ENCODE measurements at regions not wholly inside any gene's neighbourhood (a gene's known extent, or its start where the extent isn't known, plus 50 kb on each side); places are given as distances from the start of the nearest gene placed in this dataset.

DNA sequence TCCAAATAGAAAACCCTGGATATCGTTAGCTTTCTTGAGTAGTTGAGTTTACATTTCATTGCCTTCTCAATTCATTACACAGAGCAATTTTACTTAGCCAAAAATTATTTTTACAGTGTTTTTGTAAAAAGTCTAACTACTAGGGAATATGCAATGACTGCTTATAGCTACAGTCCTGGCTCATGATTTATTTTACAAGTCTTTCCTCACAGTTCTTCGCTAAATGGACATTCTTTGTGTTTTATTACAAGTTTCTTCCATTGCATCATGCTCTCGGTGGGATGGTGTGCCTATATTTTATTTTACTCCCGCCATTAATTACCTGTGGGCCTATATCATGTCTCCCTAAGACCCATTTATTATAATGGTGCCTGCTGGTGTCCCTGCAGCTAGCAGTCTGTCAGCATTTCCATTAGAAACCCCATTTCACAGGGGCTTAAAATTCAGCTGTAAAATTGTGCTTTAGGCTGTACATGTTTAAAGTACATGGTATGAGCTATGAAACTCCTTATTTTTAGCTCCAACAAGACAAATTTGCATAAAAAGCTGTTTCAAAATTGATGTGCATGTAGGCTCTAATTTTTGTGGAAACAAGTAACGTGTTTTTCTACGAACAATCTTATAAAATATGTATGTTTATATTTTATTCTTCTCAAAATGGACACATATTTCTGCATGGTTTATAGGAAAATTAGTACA lies 227.4 kb downstream of the SLC7A11 start:
- DNase-seq: no peak

DNA sequence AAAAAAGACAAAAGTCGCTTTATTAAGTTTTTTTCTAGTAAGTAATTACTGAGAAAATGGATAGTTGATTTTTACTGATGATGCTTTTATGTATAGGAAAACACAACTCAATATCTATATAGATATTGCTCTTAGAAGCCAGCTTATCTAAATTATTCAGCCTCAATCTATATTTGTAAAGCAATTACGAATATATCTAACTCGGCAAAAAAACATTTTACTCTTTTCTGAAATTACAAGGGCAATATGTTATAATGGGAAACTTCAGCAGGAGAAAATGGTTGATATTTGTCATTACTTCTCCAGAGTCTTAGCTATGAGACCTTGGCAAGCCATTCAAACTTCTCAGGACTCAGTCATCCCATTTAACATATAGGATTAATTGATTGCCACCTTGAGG lies 228.5 kb downstream of the SLC7A11 start:
- DNase-seq: no peak

DNA sequence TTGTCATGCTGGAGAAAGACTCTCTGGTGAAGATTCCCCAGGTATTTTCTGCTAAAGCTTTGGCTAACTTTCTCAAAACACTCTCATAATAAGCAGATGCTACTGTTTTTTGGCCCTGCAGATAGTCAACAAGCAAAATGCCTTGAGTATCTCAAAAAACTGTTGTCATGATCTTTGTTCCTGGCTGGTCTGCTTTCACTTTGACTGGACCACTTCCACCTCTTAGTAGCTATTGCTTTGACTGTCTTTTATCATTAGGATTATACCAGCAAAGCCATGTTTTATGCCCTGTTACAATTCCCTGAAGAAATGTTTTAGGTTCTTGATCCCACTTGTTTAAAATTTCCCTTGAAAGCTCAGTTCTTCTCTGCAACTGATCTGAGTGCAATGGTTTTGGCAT lies 231.5 kb downstream of the SLC7A11 start:
- no peak for DNase-seq

DNA sequence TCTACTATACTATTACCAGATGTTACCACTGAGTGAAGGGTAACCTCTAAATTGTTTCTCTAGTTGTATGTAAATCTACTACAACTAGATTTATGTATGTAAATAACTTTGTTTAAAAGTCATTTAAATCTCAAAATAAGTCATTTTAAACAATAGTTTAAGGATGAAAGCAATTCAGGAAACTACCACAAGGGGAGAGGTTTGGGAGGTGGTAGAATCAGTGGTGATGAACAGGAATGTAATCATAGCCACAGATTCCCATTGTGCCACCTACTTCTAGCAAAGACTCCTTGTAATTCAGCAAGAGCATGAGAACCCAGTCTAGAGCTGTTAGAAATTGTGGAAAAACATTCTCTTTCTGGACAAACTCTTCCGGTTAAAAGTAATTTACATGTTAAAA lies 234.6 kb downstream of the SLC7A11 start:
- no peak for DNase-seq

DNA sequence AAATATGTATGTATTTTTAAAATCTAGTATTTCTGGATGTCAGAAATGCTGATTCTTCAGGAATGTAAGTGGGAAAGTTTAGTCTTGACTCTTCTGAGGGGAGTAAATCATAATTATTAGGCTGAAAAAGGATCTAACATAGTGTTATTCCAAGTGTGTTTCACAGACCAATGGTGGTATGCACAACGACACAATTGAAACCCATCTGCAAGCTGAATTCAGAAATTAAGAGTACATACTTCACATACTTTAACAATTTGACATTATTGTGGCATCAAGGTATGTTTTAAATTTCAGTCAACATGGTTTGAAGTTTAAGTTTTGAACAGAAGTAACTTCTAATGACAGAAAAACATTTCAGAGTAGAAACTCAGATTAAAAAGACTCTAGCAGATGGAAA lies 236.7 kb downstream of the SLC7A11 start:
- DNase-seq: no peak

DNA sequence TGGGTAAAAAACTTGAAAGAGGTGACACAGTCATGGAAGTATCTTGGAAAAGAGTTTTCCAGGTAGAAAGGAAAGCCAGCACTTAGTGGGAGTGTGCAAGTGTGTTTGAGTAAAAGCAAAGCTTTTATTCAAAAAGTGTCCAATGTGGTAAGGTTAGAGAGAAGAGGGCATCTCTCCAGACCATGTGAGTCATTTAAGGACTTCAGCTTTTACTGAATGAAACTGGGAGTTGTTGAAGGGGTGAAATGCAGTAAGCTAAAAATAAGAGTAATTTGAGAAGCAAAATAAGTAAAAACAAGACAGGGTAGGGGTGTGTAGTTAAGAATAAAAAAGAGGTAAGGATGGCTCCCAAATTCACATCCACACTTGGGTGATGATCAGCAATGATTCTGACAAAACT lies 238.9 kb downstream of the SLC7A11 start:
- no peak for DNase-seq

DNA sequence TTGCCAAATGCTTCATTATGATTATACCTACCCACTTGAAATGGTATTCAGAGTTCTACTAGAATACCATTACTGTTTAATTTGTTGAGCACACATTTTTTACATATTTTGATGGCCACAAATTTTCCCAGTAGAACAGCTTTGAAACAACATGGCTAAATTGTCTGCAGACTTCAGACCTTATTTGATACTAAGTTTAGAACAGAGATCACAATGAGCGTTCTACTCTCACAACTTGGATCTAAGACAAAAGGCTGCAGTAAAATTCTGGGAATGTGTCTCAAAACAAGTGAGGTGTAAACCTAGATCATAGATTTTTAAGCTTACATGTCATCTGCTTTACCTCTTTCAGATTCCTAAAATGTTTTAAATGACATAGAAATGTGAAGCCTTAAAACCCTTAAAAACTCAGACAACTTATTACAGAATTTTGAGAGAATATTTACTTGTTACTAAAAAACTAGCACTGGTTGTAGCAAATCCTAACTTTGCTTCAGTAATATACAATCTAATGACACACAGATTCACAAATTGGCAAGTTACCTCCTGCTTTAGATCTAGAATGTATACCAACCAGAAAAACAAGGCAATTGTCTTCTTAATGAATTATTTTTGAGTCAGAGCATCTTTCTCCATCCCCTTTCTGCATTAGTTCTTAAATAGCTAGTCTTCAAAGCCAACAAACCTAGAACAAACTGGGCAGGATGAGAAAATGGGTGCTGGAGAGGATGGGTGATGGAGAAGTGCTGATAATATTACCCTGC lies 243.3 kb downstream of the SLC7A11 start:
- DNase-seq: no peak

DNA sequence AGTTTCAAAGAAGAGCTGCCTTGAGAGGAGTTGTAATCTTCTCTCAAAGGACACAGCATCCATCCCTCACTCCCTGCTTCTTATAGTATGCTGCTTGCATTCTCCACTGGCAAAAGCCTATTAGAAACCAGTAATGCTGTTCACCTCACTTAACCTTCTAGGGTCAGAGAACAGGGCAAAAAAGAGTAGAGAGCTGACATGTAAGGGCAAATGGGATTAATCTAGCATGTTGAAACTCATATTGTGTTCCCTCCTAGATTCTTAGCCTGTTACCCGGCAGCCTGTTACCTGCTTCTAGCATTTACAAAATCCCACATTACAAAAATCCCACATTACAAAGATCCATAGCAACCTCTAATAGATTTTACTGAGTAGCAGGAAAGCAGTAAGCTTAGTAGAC lies 244.7 kb downstream of the SLC7A11 start:
- no peak for DNase-seq

DNA sequence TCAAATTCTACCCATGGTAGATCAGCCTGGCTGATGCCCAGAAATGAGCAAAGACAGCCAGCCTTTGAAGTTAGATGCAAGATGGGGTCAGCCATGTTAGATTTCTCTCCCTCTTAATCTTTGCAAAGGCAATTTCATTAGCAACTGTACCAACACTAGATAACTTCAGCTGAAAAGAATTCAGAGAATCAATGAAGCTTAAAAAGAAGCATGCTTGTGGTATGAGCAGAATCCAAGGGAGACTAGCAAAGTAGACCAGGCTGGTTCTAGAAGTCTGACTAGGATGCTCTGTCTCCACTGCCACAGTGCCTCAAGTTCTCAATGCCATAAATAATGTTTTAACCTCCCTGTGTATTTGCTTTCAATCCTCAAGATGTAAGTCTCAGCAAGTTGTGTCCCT lies 247.3 kb downstream of the SLC7A11 start:
- DNase-seq: no peak

DNA sequence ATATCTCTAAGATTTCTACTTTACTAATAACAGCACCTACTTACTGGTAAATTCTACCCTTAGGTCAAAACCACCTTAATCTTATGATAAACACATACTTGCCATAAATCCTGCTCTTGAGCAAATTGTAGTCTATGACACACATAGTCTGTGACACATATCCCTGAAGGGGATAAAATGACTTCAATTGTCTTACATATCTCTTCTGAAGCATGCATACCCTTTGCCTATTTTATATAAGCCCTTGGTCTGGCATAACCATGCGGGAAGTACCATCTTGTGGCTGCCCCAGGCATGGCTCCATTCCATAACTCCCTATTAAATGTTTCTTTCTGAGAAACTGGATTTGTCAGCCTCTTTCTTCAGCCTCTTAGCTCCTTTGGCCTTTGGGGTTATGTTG lies 248.9 kb downstream of the SLC7A11 start:
- DNase-seq: no peak

DNA sequence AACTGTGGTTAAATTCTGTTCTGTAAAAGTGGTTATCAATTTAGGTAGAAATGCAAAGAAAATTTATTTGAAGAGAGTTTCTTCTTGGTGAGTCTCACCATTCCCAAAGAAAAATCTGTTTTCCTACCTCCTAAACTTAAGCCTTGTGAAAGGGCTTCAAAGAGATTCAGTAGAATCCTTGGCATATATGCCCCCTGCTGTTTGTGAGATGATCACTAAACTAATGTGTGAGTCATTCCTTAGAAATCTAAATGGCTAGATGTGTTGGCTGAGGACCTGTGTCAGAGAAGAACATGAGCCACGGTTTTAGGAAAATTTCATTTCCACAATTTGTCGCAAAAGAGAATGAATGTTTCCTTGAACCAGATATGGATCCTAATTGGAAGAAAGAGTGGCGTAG lies 260.9 kb downstream of the SLC7A11 start:
- DNase-seq: no peak

DNA sequence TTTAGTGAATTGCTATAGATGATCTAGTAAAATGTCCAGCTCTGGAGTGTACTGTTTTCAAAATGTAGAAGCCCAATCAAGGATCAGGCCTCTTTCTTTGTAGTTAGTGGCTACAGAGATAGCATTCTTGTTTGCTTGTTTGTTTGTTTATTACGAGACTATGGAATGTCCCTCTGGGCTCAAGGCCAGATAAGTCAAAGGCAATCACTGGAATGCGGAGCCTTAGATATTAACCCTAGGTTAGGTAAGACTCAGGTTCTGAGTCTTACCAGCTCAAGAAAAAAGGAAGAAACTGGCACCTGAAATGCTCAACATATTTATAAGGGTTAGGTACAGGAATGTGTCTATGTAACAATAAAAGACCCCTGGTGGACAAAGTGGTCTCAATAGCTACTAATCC lies 261.5 kb downstream of the SLC7A11 start:
- no peak for DNase-seq

DNA sequence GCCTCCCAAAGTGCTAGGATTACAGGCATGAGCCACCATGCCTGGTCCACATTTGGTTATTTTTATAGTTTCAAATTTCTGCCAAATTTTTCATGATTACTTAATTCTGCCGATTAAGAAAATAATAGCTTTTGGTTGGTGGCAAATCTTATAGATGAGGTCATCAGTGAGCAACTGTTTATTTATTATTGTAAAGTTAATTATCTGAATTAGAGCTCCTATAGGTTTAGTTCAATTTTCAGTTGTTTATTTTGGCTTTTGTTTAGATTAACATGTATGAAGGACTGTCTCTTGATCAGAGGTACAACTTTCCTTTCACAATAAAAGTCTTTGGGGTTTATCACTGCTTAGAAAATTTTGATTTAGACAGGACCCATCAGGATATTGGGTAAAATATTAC lies 262.2 kb downstream of the SLC7A11 start:
- no peak for DNase-seq

DNA sequence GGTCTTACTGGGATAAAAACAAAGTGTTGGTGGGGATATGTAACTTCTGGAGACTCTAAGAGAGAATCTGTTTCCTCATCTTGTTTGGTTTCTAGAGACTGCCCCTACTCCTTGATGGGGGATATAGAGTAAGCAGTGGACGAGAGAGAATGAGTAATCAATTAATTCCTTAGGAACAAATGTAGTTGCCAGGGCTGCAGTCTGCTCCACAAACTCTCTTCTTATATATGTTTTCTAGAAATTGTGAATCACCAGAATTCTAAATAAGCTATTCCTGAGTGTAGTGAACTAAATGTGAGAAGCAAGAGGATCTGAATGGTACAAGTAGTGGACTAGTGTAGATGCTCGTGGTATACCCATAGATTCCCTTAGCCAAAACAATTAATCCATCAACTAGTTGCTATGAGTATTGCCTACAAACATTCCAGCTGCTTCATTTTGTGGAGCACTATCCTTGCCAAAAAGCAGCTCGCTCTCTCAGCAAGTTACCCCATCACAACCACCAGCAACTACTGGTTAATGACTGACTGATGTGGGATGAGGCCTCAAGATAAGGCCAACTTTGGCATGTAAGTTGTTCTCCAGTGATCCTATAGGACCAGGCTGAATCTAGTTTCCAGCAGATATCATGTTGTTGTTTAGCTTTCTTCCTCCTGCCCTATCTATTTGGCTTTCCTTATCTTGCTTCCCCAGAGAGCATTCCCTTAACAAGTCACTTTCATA lies 273.0 kb downstream of the SLC7A11 start:
- no peak for DNase-seq

DNA sequence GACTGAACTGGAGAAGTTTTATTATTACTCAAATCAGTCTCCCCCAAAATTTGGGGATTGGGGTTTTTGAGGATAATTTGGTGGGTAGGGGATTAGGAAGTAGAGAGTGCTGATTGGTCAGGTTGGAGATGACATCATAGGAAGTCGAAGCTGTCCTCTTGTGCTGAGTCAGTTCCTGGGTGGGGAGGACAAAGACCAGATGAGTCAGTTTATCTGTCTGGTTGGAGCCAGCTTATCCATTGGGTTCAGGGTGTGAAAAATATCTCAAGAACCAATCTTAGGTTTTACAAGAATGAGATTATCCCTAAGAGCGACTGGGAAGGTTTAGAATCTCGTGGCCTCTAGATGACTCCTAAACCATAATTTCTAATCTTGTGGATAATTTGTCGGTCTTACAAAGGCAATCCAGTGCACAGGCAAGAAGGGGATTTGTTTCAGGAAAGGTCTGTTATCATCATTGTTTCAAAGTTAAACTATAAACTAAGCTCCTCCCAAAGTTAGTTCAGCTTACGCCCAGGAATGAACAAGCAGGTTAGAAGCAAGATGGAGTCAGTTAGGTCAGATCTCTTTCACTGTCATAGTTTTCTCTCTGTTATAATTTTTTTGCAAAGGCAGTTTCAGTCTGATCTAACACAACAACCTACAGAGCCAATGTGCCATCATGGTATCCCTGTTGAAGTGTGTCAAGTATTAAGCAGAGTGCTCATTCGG lies 274.5 kb downstream of the SLC7A11 start:
- DNase-seq: no peak

DNA sequence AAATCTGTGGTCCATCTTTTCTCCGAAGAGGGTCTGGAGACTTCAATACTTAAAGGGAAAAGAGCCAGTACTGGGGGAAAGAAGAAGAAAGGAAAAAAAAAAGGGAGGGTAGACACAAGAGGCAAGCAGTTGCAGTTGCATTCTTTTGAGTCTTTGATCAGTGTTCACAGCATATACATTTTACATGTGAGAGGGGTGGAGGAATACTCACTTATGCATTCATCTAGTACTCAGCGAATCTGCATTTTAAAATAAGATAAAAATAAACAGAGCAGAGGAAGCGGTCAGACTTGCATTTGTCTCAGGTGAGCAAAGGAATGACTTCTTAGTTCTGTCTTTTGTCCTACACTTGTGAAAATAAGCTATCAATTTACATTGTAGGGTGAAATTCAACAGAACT lies 275.6 kb downstream of the SLC7A11 start:
- no peak for DNase-seq

DNA sequence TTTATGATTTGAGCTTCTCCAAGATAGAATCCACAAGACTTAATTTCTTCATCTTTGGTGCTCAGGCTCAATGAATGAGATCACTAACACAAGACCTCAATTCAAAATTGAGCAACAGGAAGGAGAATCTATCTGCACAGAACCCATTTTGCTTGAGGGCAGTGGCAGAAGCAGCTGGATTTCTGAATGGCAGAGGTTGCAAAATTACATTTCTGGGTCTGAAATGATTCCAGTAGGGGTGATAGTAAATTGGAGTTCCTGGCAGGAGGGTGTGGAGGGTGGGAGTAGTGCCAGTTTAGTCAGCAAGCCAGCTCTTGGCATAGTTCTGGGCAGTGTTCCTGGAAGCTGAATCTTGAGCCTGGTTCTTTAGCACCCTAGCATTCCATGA lies 281.1 kb downstream of the SLC7A11 start:
- no peak for DNase-seq

DNA sequence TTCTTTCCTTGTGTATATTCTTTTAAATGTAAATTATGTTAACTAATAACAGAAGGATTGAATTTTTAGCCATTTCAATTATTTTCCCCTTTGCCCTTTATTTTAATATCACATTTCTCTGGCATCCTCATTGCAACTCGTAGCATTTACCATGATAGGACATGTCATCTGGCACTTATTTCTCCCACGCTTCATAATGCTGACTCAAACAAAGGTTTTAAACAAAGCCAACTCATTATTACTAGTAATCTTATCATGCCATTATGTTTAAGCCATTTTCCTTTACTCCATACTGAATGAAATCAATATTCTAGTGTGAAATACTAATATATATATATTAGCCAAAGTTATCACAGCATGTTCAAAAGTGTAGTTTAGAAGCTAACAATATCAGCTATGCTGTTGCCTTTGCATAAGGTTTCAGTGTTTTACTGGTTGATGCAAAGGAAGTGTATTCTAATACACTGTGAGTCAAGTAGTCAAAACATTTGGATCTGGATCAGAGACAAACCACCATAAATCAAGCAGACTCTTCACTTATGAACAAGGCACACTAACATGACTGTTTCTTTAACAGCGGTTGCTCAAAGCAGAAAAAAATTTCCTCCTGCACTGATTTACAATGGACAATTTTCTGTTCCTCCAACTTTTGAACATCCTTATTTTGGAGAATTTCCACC lies 281.6 kb downstream of the SLC7A11 start:
- no peak for DNase-seq

DNA sequence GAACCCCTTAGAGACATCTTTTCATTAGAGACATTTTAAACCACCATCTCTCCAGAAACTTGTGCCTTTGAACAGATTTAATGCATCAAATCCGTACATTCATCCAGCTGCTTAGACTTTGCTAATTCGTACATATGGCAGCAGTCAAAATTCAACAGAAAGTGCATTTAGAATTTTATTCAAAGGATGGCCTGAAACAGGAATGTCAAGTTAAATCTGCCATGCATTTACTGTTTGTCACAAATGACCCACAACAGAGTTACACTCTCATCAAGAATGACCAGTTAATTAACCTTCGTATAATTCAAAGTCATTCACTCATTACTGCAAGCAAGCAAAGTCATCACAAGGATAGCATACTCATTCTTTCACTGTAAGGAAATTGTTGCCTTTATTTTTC lies 284.3 kb downstream of the SLC7A11 start:
- DNase-seq: no peak

DNA sequence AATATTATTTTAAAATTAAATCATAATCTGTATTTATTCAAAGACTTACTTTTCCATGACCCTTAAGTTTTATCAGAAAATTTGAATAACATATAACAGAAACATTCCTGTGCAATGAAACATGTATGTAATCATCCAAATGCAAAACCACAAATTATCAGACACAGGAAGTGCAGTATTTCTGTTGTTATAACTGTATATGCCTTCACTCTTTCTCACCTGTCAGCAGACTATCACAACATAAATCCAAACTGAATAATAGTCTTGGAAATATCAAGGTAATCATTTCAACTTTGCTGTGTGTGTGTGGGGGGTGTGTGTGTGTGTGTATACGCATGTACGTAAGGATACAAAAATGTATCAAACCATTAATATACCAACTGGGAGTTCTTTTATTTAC lies 285.9 kb downstream of the SLC7A11 start:
- DNase-seq: no peak

DNA sequence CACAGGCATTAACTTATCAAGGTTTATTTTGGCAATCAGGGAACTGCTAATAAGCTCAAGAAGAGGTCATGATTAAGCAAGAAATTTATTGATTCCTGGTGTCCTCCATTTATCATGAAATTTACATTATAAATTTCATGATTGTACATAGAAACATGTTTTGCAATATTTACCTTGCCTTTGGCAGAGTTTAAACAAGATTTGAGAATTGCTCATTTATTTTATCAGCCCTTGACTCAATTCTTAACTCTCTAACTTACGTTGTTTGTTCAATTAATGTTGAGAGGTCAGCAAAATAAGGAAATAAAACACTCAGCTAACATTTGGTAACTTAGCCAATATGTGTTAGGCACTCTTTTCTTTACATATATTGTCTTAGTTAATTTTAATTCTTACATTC lies 286.6 kb downstream of the SLC7A11 start:
- no peak for DNase-seq

DNA sequence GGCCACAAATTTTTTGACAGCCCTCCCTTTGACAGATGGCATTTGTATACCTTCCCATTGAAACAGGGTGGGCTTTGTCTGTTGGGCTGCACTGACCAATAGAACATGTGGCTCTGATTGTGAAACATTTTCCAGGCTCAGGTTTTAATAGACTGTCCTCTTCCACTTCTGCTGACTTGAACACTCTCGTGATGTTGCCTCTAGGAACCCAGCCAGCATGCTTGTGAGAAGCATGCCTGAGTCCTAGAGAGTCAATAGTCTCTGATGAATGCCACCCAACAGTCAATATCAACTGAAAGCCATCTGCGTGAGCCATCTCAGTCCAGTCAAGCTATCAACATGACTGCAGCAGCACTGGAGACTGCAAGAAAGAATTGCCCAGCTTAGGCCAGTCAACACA lies 290.0 kb downstream of the SLC7A11 start:
- DNase-seq: no peak

DNA sequence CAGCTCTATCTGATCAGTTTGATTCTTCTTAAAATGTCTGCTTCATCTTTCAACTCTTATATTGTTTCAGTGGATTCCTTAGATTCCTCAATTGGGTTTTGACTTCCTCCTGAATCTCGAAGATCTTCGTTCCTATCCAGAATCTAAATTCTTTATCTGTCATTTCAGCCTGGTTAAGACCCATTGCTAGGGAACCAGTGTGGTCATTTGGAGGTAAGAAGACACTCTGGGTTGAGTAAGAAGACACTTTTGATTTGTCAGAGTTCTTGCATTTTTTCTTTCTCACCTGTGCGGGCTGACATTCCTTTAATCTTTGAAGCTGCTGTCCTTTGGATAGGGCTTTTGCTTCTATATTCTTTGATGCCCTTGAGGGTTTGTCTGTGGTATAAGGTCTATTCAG lies 291.9 kb downstream of the SLC7A11 start:
- no peak for DNase-seq

Data from DMS 273 treated with DMSO at 0.1 percent for 48 hours (cell line).